HEK293T (cell line): ENCODE measurements at regions not wholly inside any gene's neighbourhood (a gene's known extent, or its start where the extent isn't known, plus 50 kb on each side); places are given as distances from the start of the nearest gene placed in this dataset.

Experiments used
- CTCF ChIA-PET: fragments of 350-600 bp; formaldehyde crosslinking; extraction: SDS; loops from one replicate; lab custom pipeline; 2021; ENCODE audit warnings: antibody characterized with exemption, inconsistent platforms; lab: Yijun Ruan, JAX
- POLR2A ChIA-PET: fragments of 350-600 bp; formaldehyde crosslinking; extraction: SDS; loops from one replicate; lab custom pipeline; 2020; ENCODE audit warnings: antibody characterized with exemption, inconsistent platforms; lab: Yijun Ruan, JAX
- DNase-seq: peaks from one replicate; pipeline ENCODE4 v3.0.0; 2012; ENCODE audit warnings: mixed read lengths; ENCODE audit errors: extremely low spot score
- ARNT ChIP-seq: fragments of 450-650 bp; IDR thresholded peaks from 2 replicates; pipeline ENCODE4 v1.6.1; 2017; ENCODE audit warnings: mild to moderate bottlenecking
- BHLHE40 ChIP-seq: fragments of 450-650 bp; IDR thresholded peaks from 2 replicates; pipeline ENCODE4 v1.6.1; 2016; ENCODE audit warnings: mild to moderate bottlenecking, moderate library complexity, borderline replicate concordance
- CTBP1 ChIP-seq: fragments of 450-650 bp; IDR thresholded peaks from 2 replicates; pipeline ENCODE4 v1.6.1; 2016; ENCODE audit warnings: borderline replicate concordance
- ELF4 ChIP-seq: fragments of 450-650 bp; IDR thresholded peaks from 2 replicates; pipeline ENCODE4 v1.6.1; 2017; ENCODE audit warnings: antibody characterized with exemption
- FOXA1 ChIP-seq: fragments of 450-650 bp; IDR thresholded peaks from 2 replicates; pipeline ENCODE4 v1.6.1; 2016; ENCODE audit warnings: mild to moderate bottlenecking
- FOXK2 ChIP-seq: fragments of 450-650 bp; IDR thresholded peaks from 2 replicates; pipeline ENCODE4 v1.6.1; 2016; ENCODE audit warnings: mild to moderate bottlenecking
- FOXM1 ChIP-seq: fragments of 450-650 bp; IDR thresholded peaks from 2 replicates; pipeline ENCODE4 v1.6.1; 2017; ENCODE audit warnings: mild to moderate bottlenecking, borderline replicate concordance
- HDGF ChIP-seq: fragments of 450-650 bp; IDR thresholded peaks from 2 replicates; pipeline ENCODE4 v1.6.1; 2017; ENCODE audit warnings: antibody characterized with exemption, borderline replicate concordance
- L3MBTL2 ChIP-seq: fragments of 450-650 bp; conservative IDR thresholded peaks from 2 replicates; pipeline ENCODE4 v1.6.1; 2016; ENCODE audit warnings: mild to moderate bottlenecking
- LEF1 ChIP-seq: fragments of 450-650 bp; IDR thresholded peaks from 2 replicates; pipeline ENCODE4 v1.6.1; 2017; ENCODE audit warnings: mild to moderate bottlenecking, borderline replicate concordance
- NFRKB ChIP-seq: fragments of 450-650 bp; IDR thresholded peaks from 2 replicates; pipeline ENCODE4 v1.6.1; 2016; ENCODE audit warnings: mild to moderate bottlenecking, moderate library complexity
- SP1 ChIP-seq: fragments of 450-650 bp; IDR thresholded peaks from 2 replicates; pipeline ENCODE4 v1.6.1; 2017
- SUZ12 ChIP-seq: fragments of 450-650 bp; IDR thresholded peaks from 2 replicates; pipeline ENCODE4 v1.6.1; 2016; ENCODE audit warnings: mild to moderate bottlenecking
- TARDBP ChIP-seq: fragments of 450-650 bp; IDR thresholded peaks from 2 replicates; pipeline ENCODE4 v1.6.1; 2016
- ZNF384 ChIP-seq: fragments of 450-650 bp; IDR thresholded peaks from 2 replicates; pipeline ENCODE4 v1.6.1; 2016
- TF ChIP-seq, protein P1 (sequence below): fragments of 450-650 bp; IDR thresholded peaks from 2 replicates; pipeline ENCODE4 v1.6.1; 2016

DNA sequence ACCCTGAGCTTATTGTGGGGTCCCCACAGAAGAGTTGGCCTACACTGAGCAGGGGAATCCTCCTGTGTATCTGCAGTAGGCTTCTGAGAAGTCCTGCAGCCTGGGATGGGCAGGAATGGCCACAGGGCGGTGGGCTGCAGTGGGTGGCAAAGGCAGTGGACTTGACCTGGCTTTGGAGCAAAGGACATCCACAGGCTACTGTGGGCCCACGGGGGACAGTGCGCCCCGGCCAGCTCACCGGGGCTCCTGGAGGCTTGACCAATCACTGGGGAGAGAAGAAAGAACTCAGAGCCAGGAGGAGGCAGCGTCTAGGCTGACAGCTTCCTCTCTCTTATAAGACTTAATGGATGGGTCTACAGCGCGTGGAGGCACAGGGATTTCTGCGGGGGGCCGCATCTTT lies 488.8 kb upstream of the MGMT start:
- ChIA-PET CTCF (no interaction called here), POLR2A (no interaction called here)

DNA sequence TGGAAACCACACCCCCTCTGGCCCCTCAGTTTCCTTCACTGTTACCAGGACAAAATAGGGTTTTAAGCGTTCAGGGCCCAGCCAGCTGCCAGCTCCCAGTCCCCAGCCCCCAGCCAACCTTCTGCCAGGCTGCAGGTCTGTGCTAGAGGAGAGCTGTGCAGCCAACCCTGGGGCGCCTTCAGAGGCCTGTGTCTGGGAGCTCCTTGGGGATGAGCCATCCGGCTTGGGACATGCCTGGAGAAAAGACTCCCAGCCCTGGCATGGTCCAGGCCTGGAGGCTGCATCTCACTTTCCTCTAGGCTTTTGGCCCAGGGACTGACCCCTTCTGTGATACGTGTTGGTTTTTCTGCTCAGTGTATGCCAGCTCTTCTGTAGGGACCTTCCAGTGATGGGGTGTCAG lies 487.6 kb upstream of the MGMT start:
- CTCF ChIA-PET: no interaction called here
- POLR2A ChIA-PET: no interaction called here
- DNase-seq: no peak
- TF ChIP-seq FOXM1 (no peak), ZNF384 (no peak), CTBP1 (no peak), ELF4 (no peak), ARNT (no peak), BHLHE40 (no peak), NFRKB (no peak)
- TF ChIP-seq, protein P1, sequence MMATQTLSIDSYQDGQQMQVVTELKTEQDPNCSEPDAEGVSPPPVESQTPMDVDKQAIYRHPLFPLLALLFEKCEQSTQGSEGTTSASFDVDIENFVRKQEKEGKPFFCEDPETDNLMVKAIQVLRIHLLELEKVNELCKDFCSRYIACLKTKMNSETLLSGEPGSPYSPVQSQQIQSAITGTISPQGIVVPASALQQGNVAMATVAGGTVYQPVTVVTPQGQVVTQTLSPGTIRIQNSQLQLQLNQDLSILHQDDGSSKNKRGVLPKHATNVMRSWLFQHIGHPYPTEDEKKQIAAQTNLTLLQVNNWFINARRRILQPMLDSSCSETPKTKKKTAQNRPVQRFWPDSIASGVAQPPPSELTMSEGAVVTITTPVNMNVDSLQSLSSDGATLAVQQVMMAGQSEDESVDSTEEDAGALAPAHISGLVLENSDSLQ: no peak

More for the DNA sequence above, 488.8 kb upstream of the MGMT start:
- TF ChIP-seq CTBP1 (no peak), SUZ12 (no peak), SP1 (no peak), FOXA1 (no peak), TARDBP (no peak), ARNT (no peak), L3MBTL2 (no peak), BHLHE40 (no peak), ELF4 (no peak), FOXK2 (no peak), HDGF (no peak), NFRKB (no peak), FOXM1 (no peak), ZNF384 (no peak), LEF1 (no peak)
- TF ChIP-seq, protein P1: no peak
- DNase-seq: no peak

- ChIA-PET CTCF (no interaction called here), POLR2A (no interaction called here)
- TF ChIP-seq L3MBTL2: no peak
- no peak for DNase-seq
Measured at GRCh38 chr10:128981251-128981650, 485.8 kb upstream of the MGMT start.

DNA sequence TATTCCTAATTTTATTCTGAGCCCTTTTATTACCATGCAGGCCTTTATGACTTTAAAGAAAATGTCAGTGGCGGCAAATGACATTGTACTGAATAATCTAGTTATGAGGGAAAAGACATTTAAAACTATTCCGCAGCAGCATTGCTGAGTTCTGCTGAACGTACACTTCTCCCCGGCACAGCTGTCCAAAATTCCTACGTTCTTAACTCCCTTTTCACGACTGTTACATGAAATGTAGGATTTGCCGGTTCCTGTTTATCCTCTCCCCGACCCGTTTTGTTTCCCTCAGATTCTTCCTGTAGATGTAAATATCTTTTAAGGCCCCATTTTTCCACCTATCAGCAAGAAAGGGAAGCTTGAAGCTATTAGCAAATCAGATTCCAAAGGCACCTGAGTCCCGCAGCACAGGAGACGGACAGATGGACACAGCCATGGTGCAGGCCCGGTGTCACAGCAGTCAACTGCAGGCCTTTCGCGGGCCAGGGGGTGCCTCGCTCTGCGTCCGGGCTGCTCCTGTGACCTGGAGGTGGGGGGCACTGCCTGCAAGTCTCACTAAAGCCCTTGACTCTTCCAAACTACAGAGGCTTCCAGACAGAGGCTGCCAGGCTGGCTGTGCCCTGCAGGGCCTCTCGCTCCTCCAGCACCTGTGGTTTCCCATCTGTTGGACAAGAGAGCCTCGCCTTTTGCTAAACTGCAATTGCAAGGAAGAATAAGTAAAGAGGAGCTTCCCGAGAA lies 485.0 kb upstream of the MGMT start:
- no peak for DNase-seq
- ChIA-PET CTCF (no interaction called here), POLR2A (no interaction called here)
- no peak for TF ChIP-seq ARNT

- no peak for TF ChIP-seq FOXK2
- no peak for TF ChIP-seq FOXA1
- no peak for TF ChIP-seq CTBP1
- no peak for TF ChIP-seq LEF1
- no peak for TF ChIP-seq BHLHE40
- no peak for TF ChIP-seq L3MBTL2
- no peak for TF ChIP-seq ZNF384
- TF ChIP-seq ELF4: no peak
- no peak for TF ChIP-seq ARNT
- no peak for TF ChIP-seq SP1
- no peak for TF ChIP-seq FOXM1
- TF ChIP-seq HDGF: no peak
- TF ChIP-seq SUZ12: no peak
- TF ChIP-seq TARDBP: no peak
- TF ChIP-seq NFRKB: no peak
- TF ChIP-seq, protein P1: no peak
- DNase-seq: no peak
- ChIA-PET POLR2A (no interaction called here), CTCF (no interaction called here)
Measured at GRCh38 chr10:128982616-128982915, 484.5 kb upstream of the MGMT start.

- POLR2A ChIA-PET: no interaction called here
- CTCF ChIA-PET: no interaction called here
- DNase-seq: no peak
- no peak for TF ChIP-seq BHLHE40
Measured at GRCh38 chr10:128985036-128985435, 482.0 kb upstream of the MGMT start.

- ChIA-PET CTCF (no interaction called here), POLR2A (no interaction called here)
- DNase-seq: no peak
- TF ChIP-seq, protein P1: no peak
- no peak for TF ChIP-seq ELF4
- TF ChIP-seq LEF1: no peak
- no peak for TF ChIP-seq SP1
- TF ChIP-seq ZNF384: no peak
- no peak for TF ChIP-seq FOXM1
- TF ChIP-seq BHLHE40: no peak
- TF ChIP-seq HDGF: no peak
- no peak for TF ChIP-seq FOXA1
- no peak for TF ChIP-seq SUZ12
- no peak for TF ChIP-seq ARNT
- TF ChIP-seq CTBP1: no peak
- no peak for TF ChIP-seq NFRKB
Measured at GRCh38 chr10:128990986-128991385, 476.1 kb upstream of the MGMT start.
